GM12873 (cell line): ENCODE measurements at regions not wholly inside any gene's neighbourhood (a gene's known extent, or its start where the extent isn't known, plus 50 kb on each side); places are given as distances from the start of the nearest gene placed in this dataset.

Experiments
- TF ChIP-seq, protein P1 (sequence below): IDR thresholded peaks from 2 replicates; pipeline ENCODE4 v1.5.1; 2012; ENCODE audit warnings: low read depth, mild to moderate bottlenecking, moderate library complexity, low read length, control low read depth; ENCODE audit not compliant: insufficient read depth; ENCODE audit errors: missing control alignments

DNA sequence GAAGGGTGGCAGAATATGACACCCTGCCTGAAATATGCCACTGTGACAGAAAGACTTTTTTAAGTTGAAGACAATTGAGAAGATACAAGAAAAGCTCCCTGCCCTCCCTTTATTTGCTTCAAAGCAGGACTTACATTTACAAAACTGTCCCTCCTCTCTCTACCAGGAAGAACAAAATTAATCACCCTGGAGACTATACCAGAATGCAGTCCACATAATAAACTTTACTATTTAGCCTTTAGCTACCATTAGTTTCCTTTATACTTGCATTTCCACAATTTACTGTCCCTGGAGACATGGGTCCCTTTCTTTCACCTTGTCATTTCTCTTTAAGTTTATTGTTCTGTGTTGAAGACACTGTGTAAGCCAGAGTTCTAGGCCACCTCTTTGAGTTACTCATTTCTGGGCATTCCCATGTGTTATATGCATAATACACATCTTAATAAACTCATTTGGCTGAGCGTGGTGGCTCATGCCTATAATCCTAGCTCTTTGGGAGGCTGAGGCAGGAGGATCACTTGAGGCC lies 238.8 kb downstream of the RFC3 start:
- TF ChIP-seq, protein P1, sequence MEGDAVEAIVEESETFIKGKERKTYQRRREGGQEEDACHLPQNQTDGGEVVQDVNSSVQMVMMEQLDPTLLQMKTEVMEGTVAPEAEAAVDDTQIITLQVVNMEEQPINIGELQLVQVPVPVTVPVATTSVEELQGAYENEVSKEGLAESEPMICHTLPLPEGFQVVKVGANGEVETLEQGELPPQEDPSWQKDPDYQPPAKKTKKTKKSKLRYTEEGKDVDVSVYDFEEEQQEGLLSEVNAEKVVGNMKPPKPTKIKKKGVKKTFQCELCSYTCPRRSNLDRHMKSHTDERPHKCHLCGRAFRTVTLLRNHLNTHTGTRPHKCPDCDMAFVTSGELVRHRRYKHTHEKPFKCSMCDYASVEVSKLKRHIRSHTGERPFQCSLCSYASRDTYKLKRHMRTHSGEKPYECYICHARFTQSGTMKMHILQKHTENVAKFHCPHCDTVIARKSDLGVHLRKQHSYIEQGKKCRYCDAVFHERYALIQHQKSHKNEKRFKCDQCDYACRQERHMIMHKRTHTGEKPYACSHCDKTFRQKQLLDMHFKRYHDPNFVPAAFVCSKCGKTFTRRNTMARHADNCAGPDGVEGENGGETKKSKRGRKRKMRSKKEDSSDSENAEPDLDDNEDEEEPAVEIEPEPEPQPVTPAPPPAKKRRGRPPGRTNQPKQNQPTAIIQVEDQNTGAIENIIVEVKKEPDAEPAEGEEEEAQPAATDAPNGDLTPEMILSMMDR = no peak

DNA sequence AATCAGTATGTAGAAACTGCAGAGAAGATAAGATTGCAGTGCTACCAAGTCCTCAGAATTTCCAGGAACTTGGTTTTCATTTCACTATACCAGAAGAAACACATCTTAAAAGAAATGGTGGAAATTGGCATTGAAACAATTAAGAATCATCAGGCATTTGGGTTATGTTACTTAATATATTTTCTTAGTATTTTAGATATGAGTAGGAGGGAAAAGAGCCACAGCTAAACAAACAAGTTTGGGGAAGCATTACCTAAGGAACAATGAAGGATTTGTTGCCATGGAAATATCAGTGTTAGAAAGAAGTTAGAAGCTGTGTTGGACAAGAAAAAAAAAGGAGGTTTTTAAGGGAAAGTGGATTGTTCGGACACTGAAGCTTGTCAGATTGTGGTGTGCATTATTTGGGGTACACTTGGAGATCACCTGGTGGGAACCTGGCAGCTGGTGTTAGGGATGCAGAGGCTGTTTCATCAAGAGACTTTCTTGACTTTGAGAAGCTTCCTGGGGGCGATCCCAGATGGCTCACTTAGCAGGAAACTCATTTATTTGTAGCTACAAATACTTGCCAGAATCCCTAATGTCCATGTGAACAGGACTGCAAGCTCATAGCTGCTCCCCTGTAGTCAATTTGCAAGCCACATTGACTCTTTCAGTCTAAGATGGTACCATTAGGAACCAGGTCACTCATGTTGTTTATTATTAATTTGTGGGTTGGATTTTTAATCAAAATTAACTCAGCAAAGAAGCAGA lies 246.7 kb downstream of the RFC3 start:
- TF ChIP-seq, protein P1 = no peak

- TF ChIP-seq, protein P1 = no peak
Measured at GRCh38 chr13:34065928-34066327, 248.0 kb downstream of the RFC3 start.

- TF ChIP-seq, protein P1 = no peak
Measured at GRCh38 chr13:34066344-34066743, 248.4 kb downstream of the RFC3 start.

GRCh38 chr13:34070006-34070405 lies 252.1 kb downstream of the RFC3 start:
- TF ChIP-seq, protein P1 = no peak

DNA sequence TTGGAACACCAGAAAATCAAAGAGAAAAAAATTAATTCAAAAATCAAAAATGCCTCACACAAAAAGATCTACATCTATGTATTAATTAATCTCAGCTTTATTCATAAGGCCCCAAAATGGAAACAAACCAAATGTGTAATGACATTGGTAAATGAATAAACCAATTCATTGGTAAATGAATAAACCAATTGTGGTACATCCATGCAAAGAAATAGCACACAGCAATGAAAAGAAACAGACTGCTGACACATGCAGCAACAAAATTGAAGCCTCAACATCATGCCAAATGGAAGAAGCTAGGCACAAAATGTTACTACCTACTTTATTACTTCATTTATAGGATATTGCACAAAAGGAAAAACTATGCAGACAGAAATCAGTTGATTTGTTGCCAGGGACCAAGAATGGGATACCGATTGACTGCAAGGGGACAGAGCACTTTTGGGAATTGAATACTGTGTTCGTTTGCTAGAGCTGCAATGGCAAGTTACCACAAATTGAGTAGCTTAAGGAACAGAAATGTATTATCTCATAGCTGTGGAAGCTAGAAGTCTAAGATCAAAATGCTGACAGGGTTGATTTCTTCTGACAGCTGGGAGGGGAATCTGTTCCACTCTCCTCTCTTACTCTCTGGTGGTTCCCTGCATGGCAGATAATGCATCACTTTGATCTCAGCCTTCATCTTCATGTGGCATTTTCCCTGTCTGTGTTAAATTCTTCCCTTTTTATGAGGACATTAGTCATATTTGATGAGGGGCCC lies 252.8 kb downstream of the RFC3 start:
- TF ChIP-seq, protein P1 = no peak

DNA sequence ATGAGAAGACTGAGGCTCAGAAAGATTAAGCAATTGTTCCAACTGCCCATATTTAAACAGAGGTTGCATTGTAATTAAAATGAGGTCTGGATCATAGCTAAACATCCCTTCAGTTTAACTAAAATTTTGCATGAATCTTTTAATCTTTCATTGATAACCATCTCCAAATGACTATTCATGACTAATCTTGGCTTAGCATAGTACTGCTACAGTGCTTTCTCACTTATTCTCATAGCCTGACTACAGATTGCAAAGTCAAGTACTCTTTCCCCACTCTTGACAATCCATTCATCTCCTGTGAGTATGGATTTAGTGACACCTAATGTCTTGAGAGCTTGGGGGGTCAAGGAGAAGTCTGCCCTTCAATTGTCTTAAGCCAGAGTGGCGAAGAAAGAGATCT lies 258.4 kb downstream of the RFC3 start:
- TF ChIP-seq, protein P1 = no peak
